CD4-positive, alpha-beta T cell (primary cell): ENCODE measurements at regions not wholly inside any gene's neighbourhood (a gene's known extent, or its start where the extent isn't known, plus 50 kb on each side); places are given as distances from the start of the nearest gene placed in this dataset.

ENCODE experiments used
- ATAC-seq: fragments of 200-7000 bp; cut with Tn5 transposase; one replicate; pipeline ENCODE4 v1.10.0; 2022; ENCODE audit warnings: mild to moderate bottlenecking; ENCODE audit not compliant: poor library complexity
- CTCF ChIA-PET: fragments of 350-600 bp; sonication (Branson Sonifier 250); formaldehyde crosslinking; loops from one replicate; lab custom pipeline; 2021; ENCODE audit warnings: antibody characterized with exemption, inconsistent platforms; lab: Charles Lee
- POLR2A ChIA-PET: fragments of 350-600 bp; sonication (Branson Sonifier 250); formaldehyde crosslinking; loops from one replicate; lab custom pipeline; 2021; ENCODE audit warnings: antibody characterized with exemption, inconsistent platforms; lab: Charles Lee
- DNase-seq, 14 experiments: peaks; one replicate each; pipeline ENCODE4 v3.0.0-alpha.2; 2013 to 2020; ENCODE audit warnings: mixed read lengths in 2 of 14
- H3K27ac ChIP-seq, 2 donors: one replicate each; pipeline versions ENCODE4 v1.5.1 to v1.7.0; 2013; ENCODE audit warnings: low read length in 2 of 2, low read depth in 1 of 2, mild to moderate bottlenecking in 1 of 2
- H3K27me3 ChIP-seq, 2 experiments: 1 replicate in 1 of 2; 2 replicates in 1 of 2; pipeline versions ENCODE4 v1.6.1 to v1.7.0; 2013; ENCODE audit warnings: low read length in 2 of 2, control low read depth in 1 of 2, mild to moderate bottlenecking in 1 of 2, moderate library complexity in 1 of 2; ENCODE audit not compliant: insufficient read depth in 2 of 2, control insufficient read depth in 1 of 2
- H3K36me3 ChIP-seq: one replicate; pipeline ENCODE4 v1.6.1; 2013; ENCODE audit warnings: low read length, control low read depth; ENCODE audit not compliant: insufficient read depth
- H3K4me1 ChIP-seq: one replicate; pipeline ENCODE4 v1.6.1; 2013; ENCODE audit warnings: low read length, control low read depth; ENCODE audit not compliant: insufficient read depth
- H3K4me3 ChIP-seq: one replicate; pipeline ENCODE4 v1.5.1; 2013; ENCODE audit warnings: mild to moderate bottlenecking, low read length, moderate library complexity
- H3K9me3 ChIP-seq, 2 experiments: 1 replicate in 1 of 2; 2 replicates in 1 of 2; pipeline versions ENCODE4 v1.6.1 to v1.7.0; 2013; ENCODE audit warnings: low read length in 2 of 2, mild to moderate bottlenecking in 2 of 2, control low read depth in 1 of 2, moderate library complexity in 1 of 2; ENCODE audit not compliant: control insufficient read depth in 1 of 2, insufficient read depth in 1 of 2
- H3K27ac Mint-ChIP-seq: one replicate; pipeline ENCODE4 v1.8.0; 2020; ENCODE audit warnings: mixed read lengths
- H3K27me3 Mint-ChIP-seq: one replicate; pipeline ENCODE4 v1.8.0; 2021; ENCODE audit warnings: mixed read lengths
- H3K36me3 Mint-ChIP-seq: one replicate; pipeline ENCODE4 v1.8.0; 2021; ENCODE audit warnings: low read depth, mixed read lengths
- H3K4me1 Mint-ChIP-seq: one replicate; pipeline ENCODE4 v1.8.0; 2021; ENCODE audit warnings: low read depth, mixed read lengths
- H3K4me3 Mint-ChIP-seq: one replicate; pipeline ENCODE4 v1.8.0; 2020; ENCODE audit warnings: mild to moderate bottlenecking, mixed read lengths
- H3K9me3 Mint-ChIP-seq: one replicate; pipeline ENCODE4 v1.8.0; 2020; ENCODE audit warnings: mixed read lengths
- CTCF ChIP-seq: fragments of 200-600 bp; IDR thresholded peaks from one replicate; pipeline ENCODE4 v1.8.0; 2022; ENCODE audit warnings: antibody characterized with exemption, mild to moderate bottlenecking
- intact Hi-C, 2 experiments: fragments of 100-400 bp; cut with DNase I in 1 of 2; cut with micrococcal nuclease in 1 of 2; formaldehyde crosslinking; loops; one replicate each; pipeline versions ENCODE4 v1.15.1 to v1.9.0; 2023 to 2025; cut with DNase I, micrococcal nuclease

- Histone ChIP-seq H3K9me3 (peaks cover 0 to 4% of the 10 kb centered on the region in 2 experiments), H3K4me3 (no peak overlapping the region), H3K27ac (no peak overlapping the region), H3K4me1 (no peaks in the 10 kb centered on the region), H3K36me3 (no peaks in the 10 kb centered on the region), H3K27me3 (no peaks in the 10 kb centered on the region)
- Mint-ChIP-seq H3K27ac (no peak overlapping the region), H3K36me3 (no peaks in the 10 kb centered on the region), H3K27me3 (no peaks in the 10 kb centered on the region), H3K4me3 (no peak overlapping the region), H3K4me1 (no peaks in the 10 kb centered on the region), H3K9me3 (no peaks in the 10 kb centered on the region)
- no peak for ATAC-seq
- ChIA-PET POLR2A (no interaction called here), CTCF (no interaction called here)
- DNase-seq = no peak
- no peak for TF ChIP-seq CTCF
- intact Hi-C loops = no loop called here
Observed at GRCh38 chr2:65922030-65922429, 489.6 kb upstream of the SPRED2 start.

- Mint-ChIP-seq H3K4me3 (no peak overlapping the region), H3K27me3 (no peaks in the 10 kb centered on the region), H3K9me3 (no peaks in the 10 kb centered on the region), H3K36me3 (no peaks in the 10 kb centered on the region), H3K4me1 (no peaks in the 10 kb centered on the region), H3K27ac (no peak overlapping the region)
- intact Hi-C loops = no loop called here
- no peaks in the 10 kb centered on the region for H3K36me3 ChIP-seq
- DNase-seq (no peak), ATAC-seq (no peak)
- CTCF ChIA-PET = no interaction called here
- TF ChIP-seq CTCF = no peak
- no peak overlapping the region for H3K27ac ChIP-seq
- H3K27me3 ChIP-seq = no peaks in the 10 kb centered on the region
- POLR2A ChIA-PET = no interaction called here
- no peaks in the 10 kb centered on the region for H3K4me1 ChIP-seq
- H3K4me3 ChIP-seq = no peak overlapping the region
- peaks cover 0 to 4% of the 10 kb centered on the region in 2 experiments for H3K9me3 ChIP-seq
Observed at GRCh38 chr2:65921116-65921515, 488.7 kb upstream of the SPRED2 start.

GRCh38 chr2:65920659-65921058 is 488.3 kb upstream of the SPRED2 start:
- Histone ChIP-seq H3K36me3 (no peaks in the 10 kb centered on the region), H3K4me1 (no peaks in the 10 kb centered on the region), H3K4me3 (no peak overlapping the region), H3K9me3 (peaks cover 0 to 4% of the 10 kb centered on the region in 2 experiments), H3K27me3 (no peaks in the 10 kb centered on the region), H3K27ac (no peak overlapping the region)
- Mint-ChIP-seq H3K27me3 (no peaks in the 10 kb centered on the region), H3K27ac (no peak overlapping the region), H3K4me1 (no peaks in the 10 kb centered on the region), H3K9me3 (no peaks in the 10 kb centered on the region), H3K36me3 (no peaks in the 10 kb centered on the region), H3K4me3 (no peak overlapping the region)
- intact Hi-C loops = no loop called here
- POLR2A ChIA-PET = no interaction called here
- ATAC-seq = no peak
- no peak for TF ChIP-seq CTCF
- CTCF ChIA-PET = no interaction called here
- no peak for DNase-seq
